22Rv1 (cell line): ENCODE measurements at regions not wholly inside any gene's neighbourhood (a gene's known extent, or its start where the extent isn't known, plus 50 kb on each side); places are given as distances from the start of the nearest gene placed in this dataset.

Source experiments
- CTCF ChIP-seq: fragments of 450-650 bp; IDR thresholded peaks from 2 replicates; pipeline ENCODE4 v1.5.1; 2017; ENCODE audit warnings: mild to moderate bottlenecking
- ZFX ChIP-seq: fragments of 450-650 bp; IDR thresholded peaks from 2 replicates; pipeline ENCODE4 v1.6.1; 2017; ENCODE audit warnings: antibody characterized with exemption, borderline replicate concordance

- no peak for TF ChIP-seq CTCF
- TF ChIP-seq ZFX, result no peak
Observed at GRCh38 chr7:34315032-34315431, 343.0 kb upstream of the NPSR1 start.
